ENCODE measurements at regions not wholly inside any gene's neighbourhood (a gene's known extent, or its start where the extent isn't known, plus 50 kb on each side); places are given as distances from the start of the nearest gene placed in this dataset.

DNA sequence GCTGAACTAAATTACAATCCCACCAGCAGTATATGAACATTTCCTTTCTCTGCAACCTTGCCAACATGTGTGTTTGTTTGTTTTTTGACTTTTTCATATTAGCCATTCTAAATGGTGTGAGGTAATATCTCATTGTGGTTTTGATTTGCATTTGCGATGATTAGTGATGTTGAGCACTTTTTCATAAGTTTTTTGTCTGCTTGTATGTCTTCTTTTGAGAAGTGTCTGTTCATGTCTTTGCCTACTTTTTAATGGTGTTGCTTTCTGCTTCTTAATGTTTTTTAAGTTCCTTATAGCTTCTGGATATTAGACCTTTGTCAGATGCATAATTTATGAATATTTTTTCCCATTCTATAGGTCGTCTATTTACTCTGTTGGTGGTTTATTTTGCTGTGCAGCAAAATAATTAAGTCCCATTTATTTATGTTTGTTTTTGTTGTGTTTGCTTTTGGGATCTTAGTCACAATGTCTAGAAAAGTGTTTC, 1262.9 kb downstream of the FSCB start:
- no peak overlapping the region for H3K4me3 Mint-ChIP-seq (ENCODE audit: unreplicated experiment)
- H3K4me1 Mint-ChIP-seq (ENCODE audit: low read depth) = no peaks in the 10 kb centered on the region
- TF ChIP-seq CTCF (IDR thresholded peaks at IDR 0.05) = no peak
- no peak for DNase-seq (ENCODE audit: low spot score)
- no peaks in the 10 kb centered on the region for H3K36me3 Mint-ChIP-seq (ENCODE audit: low read depth)
- H3K9me3 Mint-ChIP-seq (ENCODE audit: low read depth) = no peaks in the 10 kb centered on the region
- H3K27ac Mint-ChIP-seq (ENCODE audit: unreplicated experiment) = no peak overlapping the region
- no peaks in the 10 kb centered on the region for H3K27me3 Mint-ChIP-seq (ENCODE audit: low read depth)

- no peaks in the 10 kb centered on the region for H3K36me3 Mint-ChIP-seq (ENCODE audit: low read depth)
- no peak overlapping the region for H3K27ac Mint-ChIP-seq (ENCODE audit: unreplicated experiment)
- no peak overlapping the region for H3K4me3 Mint-ChIP-seq (ENCODE audit: unreplicated experiment)
- DNase-seq (ENCODE audit: low spot score) = no peak
- H3K9me3 Mint-ChIP-seq (ENCODE audit: low read depth) = no peaks in the 10 kb centered on the region
- no peaks in the 10 kb centered on the region for H3K27me3 Mint-ChIP-seq (ENCODE audit: low read depth)
- H3K4me1 Mint-ChIP-seq (ENCODE audit: low read depth) = no peaks in the 10 kb centered on the region
- TF ChIP-seq CTCF (IDR thresholded peaks at IDR 0.05) = no peak
Measured at GRCh38 chr14:43243168-43243567, 1263.9 kb downstream of the FSCB start.

DNA sequence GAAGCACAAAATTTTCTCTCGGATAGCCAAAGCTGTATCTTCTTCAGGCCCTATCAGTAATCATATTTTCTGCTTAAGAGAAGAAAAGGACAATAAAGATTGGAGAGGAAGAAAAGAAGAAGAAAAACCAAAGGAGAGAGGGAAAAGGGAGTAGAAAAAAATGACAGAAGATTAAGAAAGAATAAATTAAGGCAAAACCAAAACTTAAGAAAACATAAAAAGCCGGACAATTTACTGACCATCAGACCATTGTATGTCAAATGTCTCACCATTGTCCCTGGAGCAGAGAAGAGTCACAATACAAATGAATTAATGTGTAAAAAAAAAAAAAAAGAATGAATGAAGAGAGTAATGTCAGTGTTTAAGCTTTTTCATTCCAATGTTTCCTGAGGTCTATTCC, 1274.8 kb downstream of the FSCB start:
- DNase-seq (ENCODE audit: low spot score) = no peak

DNA sequence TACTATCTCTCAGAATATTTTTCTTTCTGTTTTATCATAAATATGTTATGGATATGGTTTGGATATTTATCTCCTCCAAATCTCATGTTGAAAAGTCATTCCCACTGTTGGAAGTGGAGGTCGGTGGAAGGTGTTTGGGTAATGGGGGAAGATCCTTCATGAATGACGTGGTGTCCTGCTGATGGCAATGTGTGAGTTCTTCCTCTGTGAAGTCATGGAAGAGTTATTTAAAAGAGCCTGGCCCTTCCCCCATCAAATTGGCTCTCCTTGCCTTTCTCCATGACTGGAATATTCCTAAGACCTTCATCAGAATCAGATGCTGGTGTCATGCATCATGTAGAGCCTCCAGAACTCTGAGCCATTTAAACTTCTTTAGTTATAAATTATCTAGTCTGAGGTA, 1291.6 kb downstream of the FSCB start:
- H3K36me3 Mint-ChIP-seq (ENCODE audit: low read depth) = no peaks in the 10 kb centered on the region
- H3K27me3 Mint-ChIP-seq (ENCODE audit: low read depth) = no peaks in the 10 kb centered on the region
- no peak for TF ChIP-seq CTCF (IDR thresholded peaks at IDR 0.05)
- no peaks in the 10 kb centered on the region for H3K9me3 Mint-ChIP-seq (ENCODE audit: low read depth)
- H3K4me3 Mint-ChIP-seq (ENCODE audit: unreplicated experiment) = no peak overlapping the region
- DNase-seq (ENCODE audit: low spot score) = no peak
- no peak overlapping the region for H3K27ac Mint-ChIP-seq (ENCODE audit: unreplicated experiment)
- no peaks in the 10 kb centered on the region for H3K4me1 Mint-ChIP-seq (ENCODE audit: low read depth)

More for the DNA sequence above, 1274.8 kb downstream of the FSCB start:
- H3K36me3 Mint-ChIP-seq (ENCODE audit: low read depth) = no peaks in the 10 kb centered on the region
- TF ChIP-seq CTCF (IDR thresholded peaks at IDR 0.05) = no peak
- no peak overlapping the region for H3K4me3 Mint-ChIP-seq (ENCODE audit: unreplicated experiment)
- no peaks in the 10 kb centered on the region for H3K27me3 Mint-ChIP-seq (ENCODE audit: low read depth)
- H3K27ac Mint-ChIP-seq (ENCODE audit: unreplicated experiment) = no peak overlapping the region
- no peaks in the 10 kb centered on the region for H3K4me1 Mint-ChIP-seq (ENCODE audit: low read depth)
- H3K9me3 Mint-ChIP-seq (ENCODE audit: low read depth) = peaks cover 9% of the 10 kb centered on the region

GRCh38 chr14:43207189-43207588, 1299.9 kb downstream of the FSCB start:
- Mint-ChIP-seq H3K4me3 (ENCODE audit: unreplicated experiment) (no peak overlapping the region), H3K27ac (ENCODE audit: unreplicated experiment) (no peak overlapping the region), H3K4me1 (ENCODE audit: low read depth) (no peaks in the 10 kb centered on the region), H3K36me3 (ENCODE audit: low read depth) (no peaks in the 10 kb centered on the region), H3K27me3 (ENCODE audit: low read depth) (peaks cover 4% of the 10 kb centered on the region), H3K9me3 (ENCODE audit: low read depth) (peaks cover 2% of the 10 kb centered on the region)
- TF ChIP-seq CTCF (IDR thresholded peaks at IDR 0.05) = no peak
- DNase-seq (ENCODE audit: low spot score) = no peak

Data from chondrocyte (in vitro differentiated cells).